ENCODE measurements at regions not wholly inside any gene's neighbourhood (a gene's known extent, or its start where the extent isn't known, plus 50 kb on each side); places are given as distances from the start of the nearest gene placed in this dataset.

DNA sequence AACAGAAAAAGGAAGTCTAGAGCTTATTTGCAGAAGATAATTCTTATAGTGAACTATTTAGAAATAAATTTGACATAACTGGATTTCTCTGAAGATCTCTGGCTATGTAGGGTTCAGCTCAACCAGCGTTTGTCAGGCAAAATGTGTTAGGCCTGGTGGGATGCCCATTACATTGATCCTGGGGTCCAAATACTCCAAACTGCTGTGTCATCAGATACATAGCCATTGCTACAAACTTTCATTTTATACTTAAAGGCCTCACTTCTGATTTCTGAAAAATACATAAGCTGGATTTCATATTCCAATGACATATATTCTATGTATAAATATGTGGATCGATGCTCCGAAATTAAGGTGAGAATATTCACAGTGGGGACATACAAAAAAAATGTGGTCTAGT, 1958.9 kb upstream of the TENM3 start:
- Histone ChIP-seq H3K9me3 (ENCODE audit: control insufficient read depth, low read length) (no peaks in the 10 kb centered on the region), H3K36me3 (ENCODE audit: control insufficient read depth, insufficient read depth, low read length) (no peaks in the 10 kb centered on the region), H3K4me1 (ENCODE audit: control insufficient read depth, insufficient read depth, low read length, poor library complexity, severe bottlenecking) (no peaks in the 10 kb centered on the region), H3K4me3 (ENCODE audit: extremely low read depth, insufficient read depth, low read length, poor library complexity, severe bottlenecking) (no peak overlapping the region), H3K27ac (ENCODE audit: low read depth, low read length, severe bottlenecking) (no peak overlapping the region)
- WGBS, 2 experiments (ENCODE audit: insufficient coverage in 2 of 2): 75 to 78% methylated on average over 1 of the region's 3 CpGs

- no peaks in the 10 kb centered on the region for H3K9me3 ChIP-seq (ENCODE audit: control insufficient read depth, low read length)
- no peak overlapping the region for H3K27ac ChIP-seq (ENCODE audit: low read depth, low read length, severe bottlenecking)
- H3K36me3 ChIP-seq (ENCODE audit: control insufficient read depth, insufficient read depth, low read length): no peaks in the 10 kb centered on the region
- no CpG with 5 or more reads among the region's 1 CpG for WGBS, 2 experiments (ENCODE audit: insufficient coverage in 2 of 2)
- H3K4me3 ChIP-seq (ENCODE audit: extremely low read depth, insufficient read depth, low read length, poor library complexity, severe bottlenecking): no peak overlapping the region
- H3K4me1 ChIP-seq (ENCODE audit: control insufficient read depth, insufficient read depth, low read length, poor library complexity, severe bottlenecking): no peaks in the 10 kb centered on the region
Observed at GRCh38 chr4:180285796-180286195, 1957.4 kb upstream of the TENM3 start.

DNA sequence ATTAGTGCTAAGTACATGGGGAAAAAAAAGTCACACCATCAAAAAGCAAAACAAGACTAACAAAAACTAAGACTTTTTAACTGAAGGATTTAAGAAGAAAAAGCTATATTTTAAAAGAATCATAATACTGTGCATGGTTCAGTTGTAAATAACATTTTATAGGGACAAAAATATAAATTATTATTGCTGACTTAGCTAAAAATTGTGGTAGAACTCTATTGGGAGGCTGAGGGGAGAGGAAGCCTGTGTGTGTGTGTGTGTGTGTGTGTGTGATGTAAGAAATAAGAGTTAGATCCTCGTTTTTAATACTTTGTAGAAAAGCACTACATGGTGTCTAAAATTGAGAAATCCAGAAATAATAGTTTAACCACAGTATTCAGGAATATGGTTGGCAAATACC, 1950.9 kb upstream of the TENM3 start:
- no CpG with 5 or more reads among the region's 1 CpG for WGBS, 2 experiments (ENCODE audit: insufficient coverage in 2 of 2)
- no peaks in the 10 kb centered on the region for H3K9me3 ChIP-seq (ENCODE audit: control insufficient read depth, low read length)

GRCh38 chr4:180296036-180296599, 1947.1 kb upstream of the TENM3 start:
- Histone ChIP-seq H3K4me1 (ENCODE audit: control insufficient read depth, insufficient read depth, low read length, poor library complexity, severe bottlenecking) (no peaks in the 10 kb centered on the region), H3K27ac (ENCODE audit: low read depth, low read length, severe bottlenecking) (peak overlapping the region; percentile 47), H3K9me3 (ENCODE audit: control insufficient read depth, low read length) (no peaks in the 10 kb centered on the region), H3K36me3 (ENCODE audit: control insufficient read depth, insufficient read depth, low read length) (no peaks in the 10 kb centered on the region), H3K4me3 (ENCODE audit: extremely low read depth, insufficient read depth, low read length, poor library complexity, severe bottlenecking) (no peak overlapping the region)
- 76 to 100% methylated on average over 1 to 3 of the region's 4 CpGs for WGBS, 2 experiments (ENCODE audit: insufficient coverage in 2 of 2)

More for the DNA sequence above, 1950.9 kb upstream of the TENM3 start:
- H3K4me1 ChIP-seq (ENCODE audit: control insufficient read depth, insufficient read depth, low read length, poor library complexity, severe bottlenecking): no peaks in the 10 kb centered on the region
- no peaks in the 10 kb centered on the region for H3K36me3 ChIP-seq (ENCODE audit: control insufficient read depth, insufficient read depth, low read length)
- no peak overlapping the region for H3K27ac ChIP-seq (ENCODE audit: low read depth, low read length, severe bottlenecking)
- no peak overlapping the region for H3K4me3 ChIP-seq (ENCODE audit: extremely low read depth, insufficient read depth, low read length, poor library complexity, severe bottlenecking)

DNA sequence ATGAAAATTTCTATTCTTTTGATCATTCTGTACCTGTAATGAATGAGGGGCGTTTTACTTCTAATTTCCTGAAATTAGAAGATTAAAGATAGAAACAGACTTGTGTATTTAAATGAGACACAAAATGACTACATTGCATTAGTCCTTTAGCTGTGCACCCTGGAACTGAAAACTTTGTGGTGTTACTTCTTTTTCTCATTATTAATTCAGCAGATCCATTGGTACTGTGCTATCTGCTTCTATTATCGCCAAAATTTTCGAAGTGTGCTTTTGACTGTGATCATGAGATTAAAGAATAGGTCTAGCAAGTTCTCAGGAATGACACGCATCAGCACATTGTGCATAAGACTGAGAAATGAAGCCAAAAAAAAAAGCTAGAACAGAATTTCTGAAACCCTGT, 1938.9 kb upstream of the TENM3 start:
- Histone ChIP-seq H3K4me3 (ENCODE audit: extremely low read depth, insufficient read depth, low read length, poor library complexity, severe bottlenecking) (no peak overlapping the region), H3K9me3 (ENCODE audit: control insufficient read depth, low read length) (no peaks in the 10 kb centered on the region), H3K4me1 (ENCODE audit: control insufficient read depth, insufficient read depth, low read length, poor library complexity, severe bottlenecking) (no peaks in the 10 kb centered on the region), H3K36me3 (ENCODE audit: control insufficient read depth, insufficient read depth, low read length) (no peaks in the 10 kb centered on the region), H3K27ac (ENCODE audit: low read depth, low read length, severe bottlenecking) (no peak overlapping the region)
- WGBS, 2 experiments (ENCODE audit: insufficient coverage in 2 of 2): 75 to 90% methylated on average over 3 of the region's 4 CpGs

- no peaks in the 10 kb centered on the region for H3K36me3 ChIP-seq (ENCODE audit: control insufficient read depth, insufficient read depth, low read length)
- WGBS, 2 experiments (ENCODE audit: insufficient coverage in 2 of 2): 80% methylated on average over 1 of the region's 3 CpGs; no CpG with 5 or more reads in 1 of the 2 experiments
- no peaks in the 10 kb centered on the region for H3K4me1 ChIP-seq (ENCODE audit: control insufficient read depth, insufficient read depth, low read length, poor library complexity, severe bottlenecking)
- H3K27ac ChIP-seq (ENCODE audit: low read depth, low read length, severe bottlenecking): no peak overlapping the region
- H3K4me3 ChIP-seq (ENCODE audit: extremely low read depth, insufficient read depth, low read length, poor library complexity, severe bottlenecking): no peak overlapping the region
- no peaks in the 10 kb centered on the region for H3K9me3 ChIP-seq (ENCODE audit: control insufficient read depth, low read length)
Observed at GRCh38 chr4:180310616-180311015, 1932.6 kb upstream of the TENM3 start.

DNA sequence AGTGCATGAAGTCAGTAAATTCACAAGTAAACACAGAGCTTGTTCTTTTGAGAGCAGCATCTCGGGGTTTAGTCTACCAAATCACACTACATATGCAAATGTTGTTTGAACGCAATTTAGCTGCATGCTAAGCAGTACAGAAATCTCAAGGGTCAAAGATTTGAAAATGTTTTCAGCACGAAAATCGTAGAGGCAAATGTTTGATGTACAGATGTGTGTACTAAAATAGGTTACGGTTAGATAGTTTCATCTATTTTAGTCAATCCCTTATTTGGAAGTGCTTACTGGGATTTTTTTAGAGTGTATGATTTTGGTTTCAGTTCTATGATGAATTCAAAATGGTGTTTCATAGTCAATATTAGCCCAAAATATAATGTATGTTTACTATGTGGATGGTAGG, 1928.2 kb upstream of the TENM3 start:
- WGBS, 2 experiments (ENCODE audit: insufficient coverage in 2 of 2): 38 to 52% methylated on average over 2 to 3 of the region's 5 CpGs
- H3K4me3 ChIP-seq (ENCODE audit: extremely low read depth, insufficient read depth, low read length, poor library complexity, severe bottlenecking): no peak overlapping the region
- no peaks in the 10 kb centered on the region for H3K9me3 ChIP-seq (ENCODE audit: control insufficient read depth, low read length)
- H3K27ac ChIP-seq (ENCODE audit: low read depth, low read length, severe bottlenecking): no peak overlapping the region
- no peaks in the 10 kb centered on the region for H3K4me1 ChIP-seq (ENCODE audit: control insufficient read depth, insufficient read depth, low read length, poor library complexity, severe bottlenecking)
- no peaks in the 10 kb centered on the region for H3K36me3 ChIP-seq (ENCODE audit: control insufficient read depth, insufficient read depth, low read length)

DNA sequence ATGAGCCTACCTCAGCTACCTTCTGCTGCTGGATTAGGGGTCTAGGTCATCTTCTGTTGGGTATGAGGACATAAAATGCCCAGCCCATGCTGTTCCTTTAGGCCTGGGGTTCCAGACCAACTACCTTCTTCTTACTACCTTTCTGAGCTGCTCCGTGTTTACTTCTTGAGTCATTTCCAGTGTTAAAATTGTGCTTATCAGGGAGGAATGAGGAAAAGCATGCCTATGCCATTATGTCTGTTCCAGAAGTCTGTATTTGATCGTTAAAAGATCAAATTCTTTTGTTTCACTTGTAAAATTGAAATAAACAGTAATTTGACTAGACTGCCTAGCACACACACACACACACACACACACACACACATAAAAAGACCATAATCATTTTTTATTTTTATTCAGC, 1912.7 kb upstream of the TENM3 start:
- Histone ChIP-seq H3K4me3 (ENCODE audit: extremely low read depth, insufficient read depth, low read length, poor library complexity, severe bottlenecking) (no peak overlapping the region), H3K9me3 (ENCODE audit: control insufficient read depth, low read length) (no peaks in the 10 kb centered on the region), H3K27ac (ENCODE audit: low read depth, low read length, severe bottlenecking) (no peak overlapping the region), H3K36me3 (ENCODE audit: control insufficient read depth, insufficient read depth, low read length) (no peaks in the 10 kb centered on the region), H3K4me1 (ENCODE audit: control insufficient read depth, insufficient read depth, low read length, poor library complexity, severe bottlenecking) (no peaks in the 10 kb centered on the region)
- no CpG with 5 or more reads among the region's 2 CpGs for WGBS, 2 experiments (ENCODE audit: insufficient coverage in 2 of 2)

GRCh38 chr4:180333162-180333561, 1910.0 kb upstream of the TENM3 start:
- Histone ChIP-seq H3K27ac (ENCODE audit: low read depth, low read length, severe bottlenecking) (no peak overlapping the region), H3K4me3 (ENCODE audit: extremely low read depth, insufficient read depth, low read length, poor library complexity, severe bottlenecking) (no peak overlapping the region), H3K9me3 (ENCODE audit: control insufficient read depth, low read length) (no peaks in the 10 kb centered on the region), H3K36me3 (ENCODE audit: control insufficient read depth, insufficient read depth, low read length) (no peaks in the 10 kb centered on the region), H3K4me1 (ENCODE audit: control insufficient read depth, insufficient read depth, low read length, poor library complexity, severe bottlenecking) (no peaks in the 10 kb centered on the region)
- WGBS, 2 experiments (ENCODE audit: insufficient coverage in 2 of 2): no CpG with 5 or more reads among the region's 4 CpGs

- no peaks in the 10 kb centered on the region for H3K9me3 ChIP-seq (ENCODE audit: control insufficient read depth, low read length)
- no peak overlapping the region for H3K4me3 ChIP-seq (ENCODE audit: extremely low read depth, insufficient read depth, low read length, poor library complexity, severe bottlenecking)
- no peaks in the 10 kb centered on the region for H3K4me1 ChIP-seq (ENCODE audit: control insufficient read depth, insufficient read depth, low read length, poor library complexity, severe bottlenecking)
- no CpG with 5 or more reads among the region's 1 CpG for WGBS, 2 experiments (ENCODE audit: insufficient coverage in 2 of 2)
- H3K27ac ChIP-seq (ENCODE audit: low read depth, low read length, severe bottlenecking): no peak overlapping the region
- no peaks in the 10 kb centered on the region for H3K36me3 ChIP-seq (ENCODE audit: control insufficient read depth, insufficient read depth, low read length)
Observed at GRCh38 chr4:180335566-180335965, 1907.6 kb upstream of the TENM3 start.

GRCh38 chr4:180336494-180337090, 1906.6 kb upstream of the TENM3 start:
- Histone ChIP-seq H3K27ac (ENCODE audit: low read depth, low read length, severe bottlenecking) (no peak overlapping the region), H3K9me3 (ENCODE audit: control insufficient read depth, low read length) (no peaks in the 10 kb centered on the region), H3K36me3 (ENCODE audit: control insufficient read depth, insufficient read depth, low read length) (no peaks in the 10 kb centered on the region), H3K4me1 (ENCODE audit: control insufficient read depth, insufficient read depth, low read length, poor library complexity, severe bottlenecking) (no peaks in the 10 kb centered on the region), H3K4me3 (ENCODE audit: extremely low read depth, insufficient read depth, low read length, poor library complexity, severe bottlenecking) (no peak overlapping the region)
- WGBS, 2 experiments (ENCODE audit: insufficient coverage in 2 of 2): 0% methylated on average over 1 of the region's 1 CpG; no CpG with 5 or more reads in 1 of the 2 experiments

Data from mesodermal cell (in vitro differentiated cells).